Choroid plexus epithelial cell (primary cell): ENCODE measurements at regions not wholly inside any gene's neighbourhood (a gene's known extent, or its start where the extent isn't known, plus 50 kb on each side); places are given as distances from the start of the nearest gene placed in this dataset.

ENCODE experiments used
- DNase-seq: peaks from one replicate; pipeline ENCODE4 v3.0.0-alpha.2; 2010; ENCODE audit warnings: low read depth
- H3K4me3 ChIP-seq: 2 replicates; pipeline ENCODE4 v1.5.1; 2011; ENCODE audit warnings: low read depth, mild to moderate bottlenecking, control low read depth, low read length, moderate library complexity
- TF ChIP-seq, protein P1 (sequence below): conservative IDR thresholded peaks from 2 replicates; pipeline ENCODE4 v1.5.1; 2011; ENCODE audit warnings: low read depth, mild to moderate bottlenecking, control low read depth, inconsistent platforms, low read length, moderate library complexity

DNA sequence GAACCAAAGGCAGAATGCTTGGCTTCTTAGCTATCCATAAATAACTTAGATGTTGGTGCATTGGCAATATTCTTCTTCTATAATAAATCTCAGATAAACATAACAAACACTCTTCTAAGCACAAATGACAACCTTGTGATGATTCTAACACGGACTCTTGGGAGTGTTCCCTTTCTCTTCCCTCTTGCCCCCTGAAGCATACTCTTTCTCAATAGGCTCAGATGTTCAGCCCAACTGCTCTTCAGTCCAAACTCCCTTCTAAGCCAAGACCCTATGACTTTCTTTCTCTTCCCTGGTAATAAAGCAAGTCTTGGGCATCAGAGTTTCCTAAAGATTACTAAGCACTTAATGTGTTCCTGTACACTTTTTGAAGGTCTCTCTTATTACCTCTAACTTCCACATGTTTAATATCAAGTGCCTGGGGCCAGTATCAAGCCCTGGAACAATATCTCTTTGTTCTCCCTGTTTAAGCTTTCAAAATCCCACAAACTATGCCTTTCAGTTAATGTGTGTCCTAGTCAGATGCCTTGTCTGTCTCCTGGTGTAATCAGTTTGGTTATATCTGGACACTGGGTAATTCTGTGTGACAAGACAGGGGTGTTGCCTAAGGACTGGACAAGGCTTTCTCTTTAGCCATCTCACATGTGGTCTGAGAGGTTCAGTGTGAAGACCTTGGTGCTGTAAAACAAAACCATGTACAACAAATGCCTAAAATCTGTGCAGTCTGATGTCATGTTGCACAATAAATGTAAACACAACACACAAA lies 92.9 kb upstream of the IVNS1ABP start:
- TF ChIP-seq, protein P1, sequence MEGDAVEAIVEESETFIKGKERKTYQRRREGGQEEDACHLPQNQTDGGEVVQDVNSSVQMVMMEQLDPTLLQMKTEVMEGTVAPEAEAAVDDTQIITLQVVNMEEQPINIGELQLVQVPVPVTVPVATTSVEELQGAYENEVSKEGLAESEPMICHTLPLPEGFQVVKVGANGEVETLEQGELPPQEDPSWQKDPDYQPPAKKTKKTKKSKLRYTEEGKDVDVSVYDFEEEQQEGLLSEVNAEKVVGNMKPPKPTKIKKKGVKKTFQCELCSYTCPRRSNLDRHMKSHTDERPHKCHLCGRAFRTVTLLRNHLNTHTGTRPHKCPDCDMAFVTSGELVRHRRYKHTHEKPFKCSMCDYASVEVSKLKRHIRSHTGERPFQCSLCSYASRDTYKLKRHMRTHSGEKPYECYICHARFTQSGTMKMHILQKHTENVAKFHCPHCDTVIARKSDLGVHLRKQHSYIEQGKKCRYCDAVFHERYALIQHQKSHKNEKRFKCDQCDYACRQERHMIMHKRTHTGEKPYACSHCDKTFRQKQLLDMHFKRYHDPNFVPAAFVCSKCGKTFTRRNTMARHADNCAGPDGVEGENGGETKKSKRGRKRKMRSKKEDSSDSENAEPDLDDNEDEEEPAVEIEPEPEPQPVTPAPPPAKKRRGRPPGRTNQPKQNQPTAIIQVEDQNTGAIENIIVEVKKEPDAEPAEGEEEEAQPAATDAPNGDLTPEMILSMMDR, result no peak
- H3K4me3 ChIP-seq, result no peak overlapping the region
- no peak for DNase-seq

DNA sequence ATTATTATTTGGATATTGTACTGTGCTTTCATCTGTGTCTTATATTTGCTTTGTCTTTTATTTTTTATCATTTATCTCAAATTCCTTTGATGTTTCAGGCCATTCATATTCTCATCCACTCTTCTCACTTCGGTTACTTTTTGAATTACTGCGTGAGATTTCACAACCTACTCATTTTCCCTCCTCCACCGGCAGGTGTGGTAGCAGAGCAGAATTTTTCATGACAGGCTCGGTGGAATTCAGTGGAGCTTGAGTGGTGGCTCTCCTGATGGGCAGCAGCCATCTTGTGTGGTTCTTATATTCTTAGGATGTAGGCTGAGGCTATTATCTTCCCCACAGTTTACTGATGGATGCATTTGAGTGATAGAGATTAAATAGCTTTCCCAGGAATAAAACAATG lies 92.3 kb upstream of the IVNS1ABP start:
- TF ChIP-seq, protein P1, result no peak
- DNase-seq, result no peak
- H3K4me3 ChIP-seq, result no peak overlapping the region

DNA sequence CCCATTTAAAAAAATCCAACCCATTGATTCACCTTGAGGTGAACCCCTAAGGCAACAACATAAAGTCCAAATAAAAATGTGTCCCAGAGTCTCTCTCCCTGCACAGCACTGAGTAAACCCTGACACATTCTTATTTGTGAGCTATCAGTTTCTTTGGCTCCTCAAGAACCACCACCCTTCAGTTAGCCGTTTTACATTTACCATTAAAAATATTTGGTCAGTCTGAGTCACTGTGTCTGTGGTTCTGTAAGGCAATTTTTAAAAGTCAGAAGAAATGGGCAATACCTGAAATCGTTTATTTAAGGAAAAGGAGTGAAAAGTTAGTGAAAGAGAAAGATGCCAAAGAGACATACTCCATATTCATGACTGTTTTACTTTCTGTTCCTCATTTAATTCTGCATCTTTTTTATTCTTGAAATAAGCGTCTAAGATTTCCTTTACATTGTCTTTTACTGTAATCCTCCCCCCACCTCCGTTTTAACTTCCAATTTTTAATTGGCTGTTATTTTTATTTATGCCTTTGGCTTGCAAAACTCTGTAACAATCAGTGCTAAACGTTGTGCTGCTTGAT lies 91.7 kb upstream of the IVNS1ABP start:
- H3K4me3 ChIP-seq, result no peak overlapping the region
- DNase-seq, result no peak
- TF ChIP-seq, protein P1, result no peak

DNA sequence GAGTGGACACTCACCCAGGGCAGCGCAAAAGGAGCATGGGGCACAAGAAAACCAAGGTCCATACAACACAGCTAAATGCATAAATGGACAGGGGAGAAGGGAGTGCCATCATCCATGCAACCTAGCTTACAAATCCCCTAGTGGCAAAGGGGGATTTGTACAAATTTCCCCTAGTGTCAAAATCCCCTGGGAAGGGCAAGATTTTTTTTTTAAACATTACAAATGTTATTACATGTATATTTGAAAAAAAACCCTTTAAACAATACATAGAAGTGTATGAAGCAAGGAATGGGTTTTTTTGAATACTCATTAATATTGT lies 89.6 kb upstream of the IVNS1ABP start:
- H3K4me3 ChIP-seq, result no peak overlapping the region
- no peak for DNase-seq
- TF ChIP-seq, protein P1, result no peak

DNA sequence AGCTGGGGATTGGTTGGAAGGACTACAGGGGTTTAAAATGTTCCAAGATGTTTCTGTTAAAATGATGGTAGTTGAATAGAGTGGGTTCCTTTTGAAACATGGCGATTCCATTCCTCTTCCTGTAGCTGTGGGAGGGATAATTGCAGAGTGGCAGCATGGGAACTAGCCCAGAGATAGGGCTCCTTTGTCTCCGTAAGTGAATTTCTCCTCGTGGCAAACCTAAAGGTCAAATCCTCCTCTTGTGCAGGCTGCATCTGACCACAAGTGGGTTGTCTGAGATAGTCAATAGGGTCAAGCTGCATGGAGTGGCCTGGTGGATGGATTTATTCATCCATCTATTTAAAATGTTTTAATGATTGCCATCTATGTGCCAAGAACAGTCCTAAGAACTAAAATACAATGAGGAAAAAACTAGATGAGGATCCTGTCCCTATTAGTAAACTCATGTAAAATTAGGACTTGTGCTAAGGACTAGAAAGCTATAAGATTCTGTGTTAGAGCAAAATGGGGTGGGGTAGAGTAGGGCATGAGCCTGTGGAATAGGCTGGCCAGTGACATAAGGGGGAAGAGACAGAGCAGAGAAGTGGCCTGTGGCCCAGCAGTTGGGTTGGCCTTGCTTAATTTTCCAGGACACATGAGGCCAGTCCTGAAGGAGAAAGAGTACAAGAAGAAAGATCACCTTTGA lies 89.1 kb upstream of the IVNS1ABP start:
- no peak overlapping the region for H3K4me3 ChIP-seq
- DNase-seq, result no peak
- TF ChIP-seq, protein P1, result no peak

DNA sequence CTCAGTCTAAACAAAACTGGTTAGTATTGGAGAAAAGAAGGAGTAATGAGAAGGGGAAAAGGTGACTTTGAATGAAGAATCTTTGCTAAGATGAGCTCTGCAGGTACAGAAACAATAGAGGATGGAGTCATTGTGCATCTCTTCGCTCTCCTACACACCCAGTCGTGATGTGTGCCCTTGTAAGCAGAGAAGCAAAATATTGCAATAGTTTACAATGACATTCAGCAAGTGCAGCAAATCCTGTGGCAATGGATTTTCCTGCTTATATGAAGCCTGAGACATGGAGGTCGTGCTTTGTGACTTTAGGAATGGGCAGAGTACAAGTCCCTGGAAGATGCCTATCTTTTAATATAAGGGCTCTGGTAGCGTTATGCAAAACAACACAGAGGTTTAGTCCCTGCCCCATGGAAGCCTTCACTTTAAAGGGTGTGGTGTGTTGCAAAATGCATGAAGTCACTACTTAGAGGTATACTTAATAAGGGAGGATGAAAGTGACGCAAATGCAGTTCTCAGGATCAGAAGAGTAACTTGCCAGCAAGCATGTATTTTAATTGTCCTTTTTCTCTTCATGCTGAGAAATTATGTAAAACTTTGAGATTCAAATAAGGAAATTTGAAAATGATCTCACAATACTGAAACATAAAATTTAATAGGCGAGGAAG lies 88.0 kb upstream of the IVNS1ABP start:
- no peak for DNase-seq
- TF ChIP-seq, protein P1, result no peak
- H3K4me3 ChIP-seq, result no peak overlapping the region
